KMS-11 (cell line): ENCODE measurements at regions not wholly inside any gene's neighbourhood (a gene's known extent, or its start where the extent isn't known, plus 50 kb on each side); places are given as distances from the start of the nearest gene placed in this dataset.

Experiments used
- H2AFZ ChIP-seq: fragments of 200-600 bp; sonication (generic); 2 replicates; pipeline ENCODE4 v1.6.1; 2016; ENCODE audit warnings: antibody characterized with exemption, mixed run types, low read depth
- H3K27ac ChIP-seq: fragments of 200-600 bp; sonication (generic); 2 replicates; pipeline ENCODE4 v1.6.1; 2016; ENCODE audit warnings: mild to moderate bottlenecking, mixed run types
- H3K27me3 ChIP-seq: fragments of 200-600 bp; sonication (generic); 2 replicates; pipeline ENCODE4 v1.6.1; 2017; ENCODE audit warnings: mild to moderate bottlenecking, low read depth, mixed run types, moderate library complexity; ENCODE audit not compliant: insufficient read depth
- H3K36me3 ChIP-seq: fragments of 200-600 bp; sonication (generic); 2 replicates; pipeline ENCODE4 v1.6.1; 2017; ENCODE audit warnings: mild to moderate bottlenecking, mixed run types; ENCODE audit not compliant: insufficient read depth
- H3K4me1 ChIP-seq: fragments of 200-600 bp; sonication (generic); 2 replicates; pipeline ENCODE4 v1.6.1; 2016; ENCODE audit warnings: mild to moderate bottlenecking, low read depth, mixed run types; ENCODE audit not compliant: poor library complexity, severe bottlenecking
- H3K4me2 ChIP-seq: fragments of 200-600 bp; sonication (generic); 2 replicates; pipeline ENCODE4 v1.7.0; 2016; ENCODE audit warnings: mild to moderate bottlenecking, mixed run types
- H3K4me3 ChIP-seq: fragments of 200-600 bp; sonication (generic); IDR thresholded peaks from 2 replicates; pipeline ENCODE4 v1.6.1; 2017; ENCODE audit warnings: low read depth, low read length, mixed read lengths; ENCODE audit not compliant: insufficient read depth
- H3K79me2 ChIP-seq: fragments of 200-600 bp; sonication (generic); 2 replicates; pipeline ENCODE4 v1.6.1; 2016; ENCODE audit warnings: low read depth, mixed run types; ENCODE audit not compliant: insufficient read depth
- H3K9ac ChIP-seq: fragments of 200-600 bp; sonication (generic); 2 replicates; pipeline ENCODE4 v1.6.1; 2016; ENCODE audit warnings: mild to moderate bottlenecking, mixed run types
- H4K20me1 ChIP-seq: fragments of 200-600 bp; sonication (generic); 2 replicates; pipeline ENCODE4 v1.6.1; 2016; ENCODE audit warnings: mild to moderate bottlenecking, mixed run types; ENCODE audit not compliant: insufficient read depth
- TF ChIP-seq, protein P1 (sequence below): fragments of 200-600 bp; sonication (generic); conservative IDR thresholded peaks from 2 replicates; pipeline ENCODE4 v1.6.1; 2017; ENCODE audit warnings: low read depth, mild to moderate bottlenecking, antibody characterized with exemption, low read length, moderate library complexity, mixed read lengths

DNA sequence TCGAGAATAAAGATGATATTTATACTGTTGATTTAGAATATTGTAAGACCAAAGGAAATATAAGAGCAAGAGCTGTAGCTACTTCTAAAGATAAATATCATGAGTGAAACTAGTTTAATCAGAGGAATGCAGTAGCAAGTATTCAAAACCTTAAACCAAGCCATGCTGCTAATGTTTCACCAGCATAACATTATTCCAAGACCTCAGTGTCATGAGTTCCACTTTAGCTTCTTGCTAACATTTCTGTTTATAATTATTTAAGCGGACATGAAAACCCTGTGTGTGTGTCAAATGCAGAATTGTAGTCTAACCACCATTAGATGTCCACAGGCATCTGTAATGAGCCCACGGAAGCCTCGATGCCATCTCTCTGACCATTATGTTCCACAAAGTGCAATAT, 752.6 kb upstream of the MARCKS start:
- no peak overlapping the region for H2AFZ ChIP-seq
- H4K20me1 ChIP-seq, result no peaks in the 10 kb centered on the region
- TF ChIP-seq, protein P1, sequence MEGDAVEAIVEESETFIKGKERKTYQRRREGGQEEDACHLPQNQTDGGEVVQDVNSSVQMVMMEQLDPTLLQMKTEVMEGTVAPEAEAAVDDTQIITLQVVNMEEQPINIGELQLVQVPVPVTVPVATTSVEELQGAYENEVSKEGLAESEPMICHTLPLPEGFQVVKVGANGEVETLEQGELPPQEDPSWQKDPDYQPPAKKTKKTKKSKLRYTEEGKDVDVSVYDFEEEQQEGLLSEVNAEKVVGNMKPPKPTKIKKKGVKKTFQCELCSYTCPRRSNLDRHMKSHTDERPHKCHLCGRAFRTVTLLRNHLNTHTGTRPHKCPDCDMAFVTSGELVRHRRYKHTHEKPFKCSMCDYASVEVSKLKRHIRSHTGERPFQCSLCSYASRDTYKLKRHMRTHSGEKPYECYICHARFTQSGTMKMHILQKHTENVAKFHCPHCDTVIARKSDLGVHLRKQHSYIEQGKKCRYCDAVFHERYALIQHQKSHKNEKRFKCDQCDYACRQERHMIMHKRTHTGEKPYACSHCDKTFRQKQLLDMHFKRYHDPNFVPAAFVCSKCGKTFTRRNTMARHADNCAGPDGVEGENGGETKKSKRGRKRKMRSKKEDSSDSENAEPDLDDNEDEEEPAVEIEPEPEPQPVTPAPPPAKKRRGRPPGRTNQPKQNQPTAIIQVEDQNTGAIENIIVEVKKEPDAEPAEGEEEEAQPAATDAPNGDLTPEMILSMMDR, result no peak
- no peak overlapping the region for H3K27ac ChIP-seq
- no peaks in the 10 kb centered on the region for H3K79me2 ChIP-seq
- no peaks in the 10 kb centered on the region for H3K36me3 ChIP-seq
- H3K9ac ChIP-seq, result no peak overlapping the region
- no peak overlapping the region for H3K4me3 ChIP-seq
- no peaks in the 10 kb centered on the region for H3K4me1 ChIP-seq
- no peak overlapping the region for H3K4me2 ChIP-seq
- H3K27me3 ChIP-seq, result no peaks in the 10 kb centered on the region

GRCh38 chr6:113104951-113105350, 752.2 kb upstream of the MARCKS start:
- Histone ChIP-seq H3K27me3 (no peaks in the 10 kb centered on the region), H2AFZ (no peak overlapping the region), H3K79me2 (no peaks in the 10 kb centered on the region), H3K27ac (no peak overlapping the region), H3K4me3 (no peak overlapping the region), H3K4me2 (no peak overlapping the region), H3K36me3 (no peaks in the 10 kb centered on the region), H3K4me1 (no peaks in the 10 kb centered on the region), H3K9ac (no peak overlapping the region), H4K20me1 (no peaks in the 10 kb centered on the region)
- TF ChIP-seq, protein P1, result no peak

GRCh38 chr6:113110211-113110610, 746.9 kb upstream of the MARCKS start:
- Histone ChIP-seq H3K27me3 (no peaks in the 10 kb centered on the region), H3K4me1 (no peaks in the 10 kb centered on the region), H2AFZ (no peak overlapping the region), H3K9ac (no peak overlapping the region), H3K27ac (no peak overlapping the region), H3K4me2 (no peak overlapping the region), H3K79me2 (no peaks in the 10 kb centered on the region), H3K4me3 (no peak overlapping the region), H4K20me1 (no peaks in the 10 kb centered on the region), H3K36me3 (no peaks in the 10 kb centered on the region)
- TF ChIP-seq, protein P1, result no peak

DNA sequence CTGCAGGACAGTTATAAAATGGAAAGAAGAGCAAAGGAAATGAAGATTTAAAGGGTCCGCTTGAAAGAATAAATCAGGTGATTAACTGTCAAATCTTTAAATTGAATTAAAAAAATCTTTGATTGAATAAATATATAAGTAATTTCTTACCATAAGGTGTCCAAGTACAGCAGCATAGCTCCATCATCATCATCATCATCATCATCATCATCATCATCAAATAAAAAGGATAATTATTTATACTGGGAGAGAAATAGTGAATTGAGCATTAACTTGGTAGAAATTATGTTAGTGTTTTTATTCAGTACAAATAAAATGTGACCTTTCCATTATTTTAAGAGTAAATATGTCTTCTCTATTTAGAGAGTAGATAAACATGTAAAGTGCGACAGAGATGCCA, 745.6 kb upstream of the MARCKS start:
- H3K79me2 ChIP-seq, result no peaks in the 10 kb centered on the region
- no peaks in the 10 kb centered on the region for H4K20me1 ChIP-seq
- H3K4me1 ChIP-seq, result no peaks in the 10 kb centered on the region
- TF ChIP-seq, protein P1, result no peak
- H3K36me3 ChIP-seq, result no peaks in the 10 kb centered on the region
- H3K4me3 ChIP-seq, result no peak overlapping the region
- H3K4me2 ChIP-seq, result no peak overlapping the region
- no peak overlapping the region for H3K27ac ChIP-seq
- H2AFZ ChIP-seq, result no peak overlapping the region
- no peaks in the 10 kb centered on the region for H3K27me3 ChIP-seq
- no peak overlapping the region for H3K9ac ChIP-seq
